IMR-90 (cell line): ENCODE measurements at regions not wholly inside any gene's neighbourhood (a gene's known extent, or its start where the extent isn't known, plus 50 kb on each side); places are given as distances from the start of the nearest gene placed in this dataset.

Experiments used
- ATAC-seq: fragments of 200-7000 bp; cut with Tn5 transposase; 2 replicates; pipeline ENCODE4 v1.9.1; 2020; ENCODE audit warnings: low read depth, mild to moderate bottlenecking, moderate library complexity
- BruUV-seq: library from RNA; stranded (reverse); fragments of 400-500 nt; replicated peaks from 2 replicates; lab custom pipeline; 2021; lab: Mats Ljungman, UMichigan
- CTCF ChIA-PET: fragments of 300-600 bp; formaldehyde crosslinking; extraction: SDS; loops from one replicate; lab custom pipeline; 2021; ENCODE audit warnings: antibody characterized with exemption; lab: Yijun Ruan, JAX
- POLR2A ChIA-PET: fragments of 300-600 bp; sonication (Branson Sonifier 250); formaldehyde crosslinking; loops from one replicate; lab custom pipeline; 2022; ENCODE audit warnings: antibody characterized with exemption; ENCODE audit not compliant: unreplicated experiment; lab: Charles Lee
- DNase-seq: peaks from one replicate; pipeline ENCODE4 v3.0.0; 2013
- H2AFZ ChIP-seq: replicated peaks from 2 replicates; pipeline ENCODE3; 2013; ENCODE audit warnings: low read length, mild to moderate bottlenecking; ENCODE audit not compliant: poor library complexity
- H2AK5ac ChIP-seq: 2 replicates; pipeline ENCODE4 v1.6.1; 2013; ENCODE audit warnings: low read depth, low read length, inconsistent platforms
- H2AK9ac ChIP-seq: replicated peaks from 2 replicates; pipeline ENCODE3; 2013; ENCODE audit warnings: mild to moderate bottlenecking, low read depth, low read length, moderate library complexity; ENCODE audit not compliant: poor library complexity
- H2BK120ac ChIP-seq: 2 replicates; pipeline ENCODE4 v1.6.1; 2013; ENCODE audit warnings: low read depth, low read length, inconsistent platforms
- H2BK15ac ChIP-seq: 3 replicates; pipeline ENCODE4 v1.6.1; 2013; ENCODE audit warnings: low read depth, low read length, inconsistent platforms
- H2BK20ac ChIP-seq: 2 replicates; pipeline ENCODE4 v1.6.1; 2013; ENCODE audit warnings: low read depth, mild to moderate bottlenecking, inconsistent platforms, low read length, moderate library complexity
- H2BK5ac ChIP-seq: 2 replicates; pipeline ENCODE4 v1.6.1; 2013; ENCODE audit warnings: mild to moderate bottlenecking, low read depth, low read length, inconsistent platforms; ENCODE audit not compliant: poor library complexity, severe bottlenecking
- H3K14ac ChIP-seq: replicated peaks from 2 replicates; pipeline ENCODE4 v1.6.1; 2013; ENCODE audit warnings: low read depth, low read length, inconsistent platforms
- H3K18ac ChIP-seq: 2 replicates; pipeline ENCODE4 v1.6.1; 2013; ENCODE audit warnings: low read depth, low read length, control low read depth
- H3K23ac ChIP-seq: 2 replicates; pipeline ENCODE4 v1.6.1; 2013; ENCODE audit warnings: low read depth, low read length, inconsistent platforms
- H3K27ac ChIP-seq: 2 replicates; pipeline ENCODE4 v1.5.1; 2013; ENCODE audit warnings: mild to moderate bottlenecking, control low read depth, low read length; ENCODE audit not compliant: insufficient read depth
- H3K27me3 ChIP-seq: 2 replicates; pipeline ENCODE4 v1.6.1; 2013; ENCODE audit warnings: low read length; ENCODE audit not compliant: control insufficient read depth, insufficient read depth
- H3K36me3 ChIP-seq: 2 replicates; pipeline ENCODE4 v1.6.1; 2013; ENCODE audit warnings: low read length, mixed read lengths; ENCODE audit not compliant: control insufficient read depth, insufficient read depth
- H3K4ac ChIP-seq: 2 replicates; pipeline ENCODE4 v1.6.1; 2013; ENCODE audit warnings: low read depth, low read length, inconsistent platforms
- H3K4me1 ChIP-seq: 2 replicates; pipeline ENCODE4 v1.6.1; 2013; ENCODE audit warnings: low read length, mixed read lengths; ENCODE audit not compliant: control insufficient read depth, insufficient read depth
- H3K4me2 ChIP-seq: 2 replicates; pipeline ENCODE4 v1.6.1; 2013; ENCODE audit warnings: low read depth, mild to moderate bottlenecking, control low read depth, low read length, moderate library complexity
- H3K4me3 ChIP-seq: 2 replicates; pipeline ENCODE4 v1.5.1; 2013; ENCODE audit warnings: low read depth, mild to moderate bottlenecking, control low read depth, low read length, moderate library complexity; ENCODE audit not compliant: insufficient read depth
- H3K56ac ChIP-seq: 2 replicates; pipeline ENCODE4 v1.6.1; 2013; ENCODE audit warnings: low read length, inconsistent platforms; ENCODE audit not compliant: insufficient read depth; ENCODE audit errors: extremely low read depth
- H3K79me1 ChIP-seq, 2 experiments: 2 replicates each; pipeline ENCODE4 v1.6.1; 2013; ENCODE audit warnings: low read length in 2 of 2, inconsistent platforms in 1 of 2, low read depth in 1 of 2
- H3K9ac ChIP-seq: 2 replicates; pipeline ENCODE4 v1.6.1; 2013; ENCODE audit warnings: low read depth, low read length, control low read depth
- H3K9me1 ChIP-seq: 2 replicates; pipeline ENCODE4 v1.6.1; 2013; ENCODE audit warnings: low read length, inconsistent platforms; ENCODE audit not compliant: insufficient read depth
- H3K9me3 ChIP-seq: 2 replicates; pipeline ENCODE4 v1.6.1; 2013; ENCODE audit warnings: low read length; ENCODE audit not compliant: control insufficient read depth, insufficient read depth
- H4K20me1 ChIP-seq: 2 replicates; pipeline ENCODE4 v1.6.1; 2013; ENCODE audit warnings: low read length, inconsistent platforms; ENCODE audit not compliant: insufficient read depth
- H4K5ac ChIP-seq: 2 replicates; pipeline ENCODE4 v1.6.1; 2013; ENCODE audit warnings: mild to moderate bottlenecking, low read depth, low read length, control low read depth
- H4K8ac ChIP-seq, 2 experiments: 2 replicates each; pipeline ENCODE4 v1.6.1; 2013; ENCODE audit warnings: low read depth in 2 of 2, low read length in 2 of 2, control low read depth in 1 of 2, inconsistent platforms in 1 of 2
- H4K91ac ChIP-seq: 2 replicates; pipeline ENCODE4 v1.6.1; 2013; ENCODE audit warnings: low read depth, low read length, inconsistent platforms; ENCODE audit not compliant: insufficient read depth
- BHLHE40 ChIP-seq: fragments of 150-350 bp; IDR thresholded peaks from 2 replicates; pipeline ENCODE4 v1.6.1; 2016; ENCODE audit warnings: mild to moderate bottlenecking, low read depth, low read length
- CEBPB ChIP-seq: IDR thresholded peaks from 2 replicates; pipeline ENCODE4 v1.6.1; 2012; ENCODE audit warnings: low read depth, low read length, improper control_type of control experiment
- CHD1 ChIP-seq: IDR thresholded peaks from 2 replicates; pipeline ENCODE4 v1.6.1; 2012; ENCODE audit warnings: low read depth, low read length, improper control_type of control experiment
- ELK1 ChIP-seq: fragments of 150-350 bp; IDR thresholded peaks from 2 replicates; pipeline ENCODE4 v1.6.1; 2016; ENCODE audit warnings: low read depth, mild to moderate bottlenecking, low read length, moderate library complexity, borderline replicate concordance
- FOS ChIP-seq: fragments of 150-350 bp; IDR thresholded peaks from 2 replicates; pipeline ENCODE4 v1.6.1; 2016; ENCODE audit warnings: low read depth, low read length
- MAFK ChIP-seq: IDR thresholded peaks from 2 replicates; pipeline ENCODE4 v1.6.1; 2012; ENCODE audit warnings: low read depth, low read length, improper control_type of control experiment
- MAZ ChIP-seq: IDR thresholded peaks from 2 replicates; pipeline ENCODE4 v1.6.1; 2012; ENCODE audit warnings: low read depth, mild to moderate bottlenecking, low read length, improper control_type of control experiment, moderate library complexity, borderline replicate concordance
- MXI1 ChIP-seq: IDR thresholded peaks from 2 replicates; pipeline ENCODE4 v1.6.1; 2012; ENCODE audit warnings: low read depth, mild to moderate bottlenecking, low read length, moderate library complexity, borderline replicate concordance
- NFE2L2 ChIP-seq: fragments of 150-350 bp; IDR thresholded peaks from 2 replicates; pipeline ENCODE4 v1.6.1; 2016; ENCODE audit warnings: low read depth, mild to moderate bottlenecking, low read length
- POLR2A ChIP-seq: IDR thresholded peaks from 2 replicates; pipeline ENCODE4 v1.6.1; 2012; ENCODE audit warnings: mild to moderate bottlenecking, low read depth, low read length
- RAD21 ChIP-seq: IDR thresholded peaks from 2 replicates; pipeline ENCODE4 v1.6.1; 2012; ENCODE audit warnings: low read length, improper control_type of control experiment
- RCOR1 ChIP-seq: IDR thresholded peaks from 2 replicates; pipeline ENCODE4 v1.6.1; 2012; ENCODE audit warnings: mild to moderate bottlenecking, low read length, improper control_type of control experiment; ENCODE audit not compliant: insufficient replicate concordance
- RFX5 ChIP-seq: IDR thresholded peaks from 2 replicates; pipeline ENCODE4 v1.8.0; 2012; ENCODE audit warnings: low read depth, mild to moderate bottlenecking, low read length, moderate library complexity
- SMC3 ChIP-seq: fragments of 150-350 bp; IDR thresholded peaks from 2 replicates; pipeline ENCODE4 v1.6.1; 2016; ENCODE audit warnings: low read depth, mild to moderate bottlenecking, antibody characterized with exemption, low read length, moderate library complexity
- WGBS, 2 experiments: methylation state at CpG; one replicate each; pipeline versions ENCODE4 v1.1.5 to v1.1.7; 2013; ENCODE audit warnings: missing lambda C conversion rate in 2 of 2; ENCODE audit not compliant: insufficient read length in 1 of 2; ENCODE audit errors: extremely low coverage in 2 of 2; 5-methylcytosine and 5-hydroxymethylcytosine counted together
- dilution Hi-C: fragments of 300-500 bp; cut with HindIII; formaldehyde crosslinking; loops from one replicate; pipeline ENCODE4 v1.14.3; 2018; ENCODE audit warnings: low sequenced_read_pairs; ENCODE audit not compliant: unreplicated experiment
- in situ Hi-C: fragments of 300-500 bp; cut with MboI; formaldehyde crosslinking; loops from 3 replicates; pipeline ENCODE4 v1.14.3; 2019; ENCODE audit warnings: low sequenced_read_pairs, inconsistent platforms, mixed read lengths
- intact Hi-C: fragments of 100-400 bp; cut with micrococcal nuclease; formaldehyde crosslinking; loops from 2 replicates; pipeline ENCODE4 v1.10.0; 2022
- TF ChIP-seq, protein P1 (sequence below): conservative IDR thresholded peaks from 2 replicates; pipeline ENCODE4 v1.5.1; 2012; ENCODE audit warnings: mild to moderate bottlenecking, low read depth, low read length, improper control_type of control experiment
- TF ChIP-seq, protein P2 (sequence below): fragments of 150-350 bp; IDR thresholded peaks from 2 replicates; pipeline ENCODE4 v1.6.1; 2017; ENCODE audit warnings: mild to moderate bottlenecking, antibody characterized with exemption, low read length, low read depth

GRCh38 chr12:128140551-128140950 is 126.4 kb upstream of the TMEM132C start:
- no peak overlapping the region for H2BK20ac ChIP-seq
- no peak overlapping the region for H3K23ac ChIP-seq
- dilution Hi-C loops = no loop called here
- no peak overlapping the region for H3K9ac ChIP-seq
- WGBS, 2 experiments = 24% methylated on average over 3 of the region's 4 CpGs; no CpG with 5 or more reads in 1 of the 2 experiments
- H3K18ac ChIP-seq = no peak overlapping the region
- H3K4me3 ChIP-seq = no peak overlapping the region
- H2AK9ac ChIP-seq = no peak overlapping the region
- H4K5ac ChIP-seq = no peak overlapping the region
- no peak overlapping the region for H2BK5ac ChIP-seq
- no peak overlapping the region for H3K14ac ChIP-seq
- CTCF ChIA-PET = interaction anchor here (0.6 kb wide), 1 partner anchor 394 kb away, joined by 5 read pairs; no protein-coding TSS in a partner anchor
- in situ Hi-C loops = no loop called here
- H2AFZ ChIP-seq = no peak overlapping the region
- no peaks in the 10 kb centered on the region for H3K79me1 ChIP-seq
- no peak overlapping the region for H4K91ac ChIP-seq
- no peak overlapping the region for H2AK5ac ChIP-seq
- H3K27ac ChIP-seq = no peak overlapping the region
- no peak overlapping the region for H2BK120ac ChIP-seq
- no peak overlapping the region for H3K4ac ChIP-seq
- H3K56ac ChIP-seq = no peak overlapping the region
- no peaks in the 10 kb centered on the region for H3K4me1 ChIP-seq
- H3K27me3 ChIP-seq = no peaks in the 10 kb centered on the region
- no peak overlapping the region for H3K4me2 ChIP-seq
- TF ChIP-seq RFX5 (no peak), MAZ (no peak), CEBPB (no peak), SMC3 (no peak), MAFK (no peak), BHLHE40 (no peak), POLR2A (no peak), MXI1 (no peak), RAD21 (no peak), RCOR1 (no peak), FOS (no peak), NFE2L2 (no peak), CHD1 (no peak), ELK1 (no peak)
- TF ChIP-seq, protein P1, sequence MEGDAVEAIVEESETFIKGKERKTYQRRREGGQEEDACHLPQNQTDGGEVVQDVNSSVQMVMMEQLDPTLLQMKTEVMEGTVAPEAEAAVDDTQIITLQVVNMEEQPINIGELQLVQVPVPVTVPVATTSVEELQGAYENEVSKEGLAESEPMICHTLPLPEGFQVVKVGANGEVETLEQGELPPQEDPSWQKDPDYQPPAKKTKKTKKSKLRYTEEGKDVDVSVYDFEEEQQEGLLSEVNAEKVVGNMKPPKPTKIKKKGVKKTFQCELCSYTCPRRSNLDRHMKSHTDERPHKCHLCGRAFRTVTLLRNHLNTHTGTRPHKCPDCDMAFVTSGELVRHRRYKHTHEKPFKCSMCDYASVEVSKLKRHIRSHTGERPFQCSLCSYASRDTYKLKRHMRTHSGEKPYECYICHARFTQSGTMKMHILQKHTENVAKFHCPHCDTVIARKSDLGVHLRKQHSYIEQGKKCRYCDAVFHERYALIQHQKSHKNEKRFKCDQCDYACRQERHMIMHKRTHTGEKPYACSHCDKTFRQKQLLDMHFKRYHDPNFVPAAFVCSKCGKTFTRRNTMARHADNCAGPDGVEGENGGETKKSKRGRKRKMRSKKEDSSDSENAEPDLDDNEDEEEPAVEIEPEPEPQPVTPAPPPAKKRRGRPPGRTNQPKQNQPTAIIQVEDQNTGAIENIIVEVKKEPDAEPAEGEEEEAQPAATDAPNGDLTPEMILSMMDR = no peak
- TF ChIP-seq, protein P2, sequence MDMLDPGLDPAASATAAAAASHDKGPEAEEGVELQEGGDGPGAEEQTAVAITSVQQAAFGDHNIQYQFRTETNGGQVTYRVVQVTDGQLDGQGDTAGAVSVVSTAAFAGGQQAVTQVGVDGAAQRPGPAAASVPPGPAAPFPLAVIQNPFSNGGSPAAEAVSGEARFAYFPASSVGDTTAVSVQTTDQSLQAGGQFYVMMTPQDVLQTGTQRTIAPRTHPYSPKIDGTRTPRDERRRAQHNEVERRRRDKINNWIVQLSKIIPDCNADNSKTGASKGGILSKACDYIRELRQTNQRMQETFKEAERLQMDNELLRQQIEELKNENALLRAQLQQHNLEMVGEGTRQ = no peak
- peaks cover 11% of the 10 kb centered on the region for H3K9me3 ChIP-seq
- no peak overlapping the region for H4K8ac ChIP-seq
- no peaks in the 10 kb centered on the region for H3K9me1 ChIP-seq
- BruUV-seq = no TSS peak
- POLR2A ChIA-PET = no interaction called here
- intact Hi-C loops = no loop called here
- no peaks in the 10 kb centered on the region for H4K20me1 ChIP-seq
- H2BK15ac ChIP-seq = no peak overlapping the region
- ATAC-seq = no peak
- no peak for DNase-seq
- no peaks in the 10 kb centered on the region for H3K36me3 ChIP-seq
